ENCODE measurements at regions not wholly inside any gene's neighbourhood (a gene's known extent, or its start where the extent isn't known, plus 50 kb on each side); places are given as distances from the start of the nearest gene placed in this dataset.

DNA sequence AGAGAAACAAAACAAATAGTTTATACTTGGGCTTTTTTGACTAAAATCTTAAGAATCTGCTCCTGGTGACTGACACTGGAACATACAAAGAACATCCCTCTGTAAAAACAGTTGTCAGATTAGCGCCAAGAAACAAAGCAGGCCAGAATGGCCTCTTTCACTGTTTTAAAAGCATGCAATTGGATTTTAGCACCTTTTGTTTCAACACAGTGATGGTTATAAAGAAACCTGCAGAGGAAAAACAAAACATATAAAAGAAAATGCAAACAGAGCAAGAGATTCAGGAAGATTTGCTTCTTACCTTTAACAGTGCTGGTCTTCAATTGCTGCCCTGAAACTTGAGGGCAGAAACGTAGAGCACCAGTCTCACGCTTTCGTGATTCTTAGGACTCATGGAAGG is 652.2 kb upstream of the KCND2 start:
- TF ChIP-seq SMC3 (IDR thresholded peaks at IDR 0.05; ENCODE audit: low read depth, low read length) = no peak
- TF ChIP-seq, protein P1, sequence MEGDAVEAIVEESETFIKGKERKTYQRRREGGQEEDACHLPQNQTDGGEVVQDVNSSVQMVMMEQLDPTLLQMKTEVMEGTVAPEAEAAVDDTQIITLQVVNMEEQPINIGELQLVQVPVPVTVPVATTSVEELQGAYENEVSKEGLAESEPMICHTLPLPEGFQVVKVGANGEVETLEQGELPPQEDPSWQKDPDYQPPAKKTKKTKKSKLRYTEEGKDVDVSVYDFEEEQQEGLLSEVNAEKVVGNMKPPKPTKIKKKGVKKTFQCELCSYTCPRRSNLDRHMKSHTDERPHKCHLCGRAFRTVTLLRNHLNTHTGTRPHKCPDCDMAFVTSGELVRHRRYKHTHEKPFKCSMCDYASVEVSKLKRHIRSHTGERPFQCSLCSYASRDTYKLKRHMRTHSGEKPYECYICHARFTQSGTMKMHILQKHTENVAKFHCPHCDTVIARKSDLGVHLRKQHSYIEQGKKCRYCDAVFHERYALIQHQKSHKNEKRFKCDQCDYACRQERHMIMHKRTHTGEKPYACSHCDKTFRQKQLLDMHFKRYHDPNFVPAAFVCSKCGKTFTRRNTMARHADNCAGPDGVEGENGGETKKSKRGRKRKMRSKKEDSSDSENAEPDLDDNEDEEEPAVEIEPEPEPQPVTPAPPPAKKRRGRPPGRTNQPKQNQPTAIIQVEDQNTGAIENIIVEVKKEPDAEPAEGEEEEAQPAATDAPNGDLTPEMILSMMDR (conservative IDR thresholded peaks at IDR 0.05; ENCODE audit: low read depth, low read length) = no peak
- no peak for TF ChIP-seq POLR2A (IDR thresholded peaks at IDR 0.05; ENCODE audit: low read depth, low read length)
- no peak for TF ChIP-seq RFX5 (IDR thresholded peaks at IDR 0.05; ENCODE audit: low read depth, low read length)
- TF ChIP-seq MAFK (IDR thresholded peaks at IDR 0.05; ENCODE audit: low read depth, low read length) = no peak
- TF ChIP-seq, protein P2, sequence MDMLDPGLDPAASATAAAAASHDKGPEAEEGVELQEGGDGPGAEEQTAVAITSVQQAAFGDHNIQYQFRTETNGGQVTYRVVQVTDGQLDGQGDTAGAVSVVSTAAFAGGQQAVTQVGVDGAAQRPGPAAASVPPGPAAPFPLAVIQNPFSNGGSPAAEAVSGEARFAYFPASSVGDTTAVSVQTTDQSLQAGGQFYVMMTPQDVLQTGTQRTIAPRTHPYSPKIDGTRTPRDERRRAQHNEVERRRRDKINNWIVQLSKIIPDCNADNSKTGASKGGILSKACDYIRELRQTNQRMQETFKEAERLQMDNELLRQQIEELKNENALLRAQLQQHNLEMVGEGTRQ (IDR thresholded peaks at IDR 0.05; ENCODE audit: low read depth, low read length) = no peak

All from IMR-90 (cell line).